ENCODE measurements at regions not wholly inside any gene's neighbourhood (a gene's known extent, or its start where the extent isn't known, plus 50 kb on each side); places are given as distances from the start of the nearest gene placed in this dataset.

GRCh38 chr1:38613996-38614395, 245.6 kb downstream of the RRAGC start:
- Histone ChIP-seq H3K4me1 (ENCODE audit: low read depth) (no peaks in the 10 kb centered on the region), H3K36me3 (ENCODE audit: low read depth) (no peaks in the 10 kb centered on the region), H3K4me3 (no peak overlapping the region), H3K9me3 (no peaks in the 10 kb centered on the region)
- TF ChIP-seq CTCF (IDR thresholded peaks at IDR 0.05) = no peak
- DNase-seq (no peak), ATAC-seq (no peak)
- intact Hi-C loops (cut with DNase I, micrococcal nuclease) = no loop called here

GRCh38 chr1:38612951-38613350, 246.6 kb downstream of the RRAGC start:
- Histone ChIP-seq H3K9me3 (no peaks in the 10 kb centered on the region), H3K4me3 (no peak overlapping the region), H3K4me1 (ENCODE audit: low read depth) (no peaks in the 10 kb centered on the region), H3K36me3 (ENCODE audit: low read depth) (no peaks in the 10 kb centered on the region)
- ATAC-seq = no peak
- intact Hi-C loops (cut with DNase I, micrococcal nuclease) = no loop called here
- TF ChIP-seq CTCF (IDR thresholded peaks at IDR 0.05) = no peak
- no peak for DNase-seq

DNA sequence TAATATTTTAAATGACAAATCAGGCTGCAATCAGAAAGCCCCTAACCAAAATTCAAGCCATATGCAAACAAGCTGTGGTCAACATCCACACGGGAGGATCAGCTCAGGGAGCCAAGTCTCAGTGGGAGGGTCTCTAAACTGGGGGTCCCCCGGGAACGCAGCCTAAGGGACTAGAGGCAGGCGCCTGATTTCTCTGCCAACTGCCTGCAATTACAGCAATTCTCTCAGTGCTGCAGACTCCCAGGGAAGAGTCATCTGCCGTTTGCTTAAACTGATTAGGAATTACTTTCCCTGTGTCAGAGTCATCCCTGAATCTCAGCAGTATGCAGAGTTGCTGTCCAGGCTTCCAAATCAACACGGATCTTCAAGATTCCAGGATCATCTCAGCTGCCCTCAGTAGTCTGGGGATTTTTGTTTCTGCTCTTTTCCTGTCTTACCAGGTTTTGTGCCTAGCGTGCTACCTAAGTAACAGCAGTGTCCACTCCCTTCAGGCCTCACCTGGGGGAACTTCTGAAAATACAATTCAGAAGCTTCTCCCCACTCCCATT, 247.8 kb downstream of the RRAGC start:
- no peak overlapping the region for H3K4me3 ChIP-seq
- H3K4me1 ChIP-seq (ENCODE audit: low read depth) = no peaks in the 10 kb centered on the region
- H3K9me3 ChIP-seq = no peaks in the 10 kb centered on the region
- intact Hi-C loops (cut with DNase I, micrococcal nuclease) = no loop called here
- TF ChIP-seq CTCF (IDR thresholded peaks at IDR 0.05) = no peak
- ATAC-seq (no peak), DNase-seq (no peak)
- H3K36me3 ChIP-seq (ENCODE audit: low read depth) = no peaks in the 10 kb centered on the region

- DNase-seq = no peak
- H3K4me1 ChIP-seq (ENCODE audit: low read depth) = no peaks in the 10 kb centered on the region
- intact Hi-C loops (cut with DNase I, micrococcal nuclease) = no loop called here
- no peak overlapping the region for H3K4me3 ChIP-seq
- no peak for TF ChIP-seq CTCF (IDR thresholded peaks at IDR 0.05)
- no peak for ATAC-seq
- no peaks in the 10 kb centered on the region for H3K9me3 ChIP-seq
- no peaks in the 10 kb centered on the region for H3K36me3 ChIP-seq (ENCODE audit: low read depth)
Measured at GRCh38 chr1:38609166-38610025, 250.2 kb downstream of the RRAGC start.

DNA sequence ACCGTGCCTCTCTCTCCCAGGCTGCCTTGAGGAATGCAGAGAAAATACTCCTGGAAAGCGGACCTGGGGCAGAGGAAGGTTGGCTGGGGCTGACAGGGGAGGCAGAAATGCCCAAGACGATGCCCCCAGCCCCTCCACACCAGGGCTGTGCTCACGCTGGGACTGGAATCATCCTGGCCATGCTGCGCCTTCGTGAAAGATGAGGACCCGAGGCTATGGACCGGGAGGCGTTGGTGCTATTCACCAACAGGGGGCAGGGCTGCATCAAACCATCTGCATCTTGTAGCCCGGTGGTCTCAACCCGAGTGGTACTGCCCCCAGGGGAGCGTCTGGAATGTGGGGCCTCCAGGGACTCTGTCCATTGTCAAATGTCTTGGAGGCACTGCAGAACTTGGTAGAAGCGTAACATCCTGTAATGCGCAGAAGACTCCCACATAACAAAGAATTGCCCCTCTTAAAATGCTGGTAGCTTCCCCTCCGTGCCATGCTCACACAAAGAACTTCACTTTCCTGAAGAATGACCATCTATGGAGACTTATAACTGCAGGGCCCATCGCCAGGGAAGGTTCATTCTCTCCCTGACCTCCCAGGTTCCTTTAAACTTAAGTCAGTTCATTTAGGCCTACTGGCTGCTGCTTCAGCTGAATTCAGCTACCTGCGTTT, 251.2 kb downstream of the RRAGC start:
- ATAC-seq = no peak
- intact Hi-C loops (cut with DNase I, micrococcal nuclease) = no loop called here
- Histone ChIP-seq H3K4me3 (no peak overlapping the region), H3K4me1 (ENCODE audit: low read depth) (no peaks in the 10 kb centered on the region), H3K9me3 (no peaks in the 10 kb centered on the region), H3K36me3 (ENCODE audit: low read depth) (no peaks in the 10 kb centered on the region)
- no peak for TF ChIP-seq CTCF (IDR thresholded peaks at IDR 0.05)
- peak in 1 of 3 donors; percentile 5 for DNase-seq

Data from mucosa of descending colon (tissue), 3 donors.